ENCODE measurements at regions not wholly inside any gene's neighbourhood (a gene's known extent, or its start where the extent isn't known, plus 50 kb on each side); places are given as distances from the start of the nearest gene placed in this dataset.

DNA sequence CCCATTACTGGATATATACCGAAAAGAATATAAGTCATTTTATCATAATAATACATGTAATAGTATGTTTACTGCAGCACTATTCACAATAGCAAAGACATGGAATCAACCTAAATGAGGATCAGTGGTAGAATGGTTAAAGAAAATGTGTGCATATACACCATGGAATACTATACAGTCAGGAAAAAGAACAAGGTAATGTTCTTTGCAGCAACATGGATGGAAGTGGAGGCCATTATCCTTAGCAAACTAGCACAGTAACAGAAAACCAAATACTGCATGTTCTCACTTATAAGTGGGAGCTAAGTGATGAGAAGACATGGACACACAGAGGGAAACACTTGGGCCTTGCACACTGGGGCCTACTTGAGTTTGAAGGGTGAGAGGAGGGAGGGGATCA lies 207.4 kb upstream of the APOOL start:
- no peak for TF ChIP-seq SP1 (IDR thresholded peaks at IDR 0.05)
- TF ChIP-seq CTCF (IDR thresholded peaks at IDR 0.05; ENCODE audit: low read depth, low read length, missing input control): no peak
- TF ChIP-seq, protein P1, sequence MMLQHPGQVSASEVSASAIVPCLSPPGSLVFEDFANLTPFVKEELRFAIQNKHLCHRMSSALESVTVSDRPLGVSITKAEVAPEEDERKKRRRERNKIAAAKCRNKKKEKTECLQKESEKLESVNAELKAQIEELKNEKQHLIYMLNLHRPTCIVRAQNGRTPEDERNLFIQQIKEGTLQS (IDR thresholded peaks at IDR 0.05): no peak
- TF ChIP-seq GABPA (IDR thresholded peaks at IDR 0.05 in 1 of 2, conservative IDR thresholded peaks at IDR 0.05 in 1 of 2): no peak
- TF ChIP-seq TAF1 (conservative IDR thresholded peaks at IDR 0.05): no peak
- TF ChIP-seq ZBTB33 (IDR thresholded peaks at IDR 0.05): no peak
- no peak for TF ChIP-seq MAX (IDR thresholded peaks at IDR 0.05)
- no peak for TF ChIP-seq HNF4G (IDR thresholded peaks at IDR 0.05)
